ENCODE measurements at regions not wholly inside any gene's neighbourhood (a gene's known extent, or its start where the extent isn't known, plus 50 kb on each side); places are given as distances from the start of the nearest gene placed in this dataset.
"Not testable (repeated sequence)": the region's sequence is repeated elsewhere in the genome, so short reads cannot be mapped to it uniquely, and the experiment has no call there.

GRCh38 chr1:187616830-187617229, 788.1 kb downstream of the PLA2G4A start:
- H3K4me1 ChIP-seq (ENCODE audit: control insufficient read depth in 2 of 2, insufficient read depth in 2 of 2, low read length in 1 of 2); H3K9me3 ChIP-seq (ENCODE audit: control insufficient read depth in 2 of 2, insufficient read depth in 1 of 2, low read depth in 1 of 2, low read length in 1 of 2); H3K36me3 ChIP-seq (ENCODE audit: control insufficient read depth in 2 of 2, insufficient read depth in 2 of 2, low read length in 1 of 2); H3K4me3 ChIP-seq (ENCODE audit: low read depth in 1 of 2, low read length in 2 of 2); H3K27ac ChIP-seq (ENCODE audit: low read depth in 2 of 2, low read length in 1 of 2); H3K27me3 ChIP-seq (ENCODE audit: control insufficient read depth in 1 of 2, insufficient read depth in 2 of 2, low read length in 2 of 2): not testable (repeated sequence)
- 88 to 93% methylated on average over 20 to 21 of the region's 21 CpGs for whole genome bisulfite sequencing, 2 donors

GRCh38 chr1:187617776-187618175, 789.0 kb downstream of the PLA2G4A start:
- WGBS, 2 donors: 88 to 92% methylated on average over 3 of the region's 3 CpGs
- H3K27ac ChIP-seq (ENCODE audit: low read depth in 2 of 2, low read length in 1 of 2): no peak overlapping the region
- H3K36me3 ChIP-seq (ENCODE audit: control insufficient read depth in 2 of 2, insufficient read depth in 2 of 2, low read length in 1 of 2): no peaks in the 10 kb centered on the region
- H3K4me3 ChIP-seq (ENCODE audit: low read depth in 1 of 2, low read length in 2 of 2): no peak overlapping the region
- H3K9me3 ChIP-seq (ENCODE audit: control insufficient read depth in 2 of 2, insufficient read depth in 1 of 2, low read depth in 1 of 2, low read length in 1 of 2): peaks cover 0 to 7% of the 10 kb centered on the region in 2 donors
- no peaks in the 10 kb centered on the region for H3K27me3 ChIP-seq (ENCODE audit: control insufficient read depth in 1 of 2, insufficient read depth in 2 of 2, low read length in 2 of 2)
- no peaks in the 10 kb centered on the region for H3K4me1 ChIP-seq (ENCODE audit: control insufficient read depth in 2 of 2, insufficient read depth in 2 of 2, low read length in 1 of 2)

GRCh38 chr1:187619175-187619574, 790.4 kb downstream of the PLA2G4A start:
- no peak overlapping the region for H3K27ac ChIP-seq (ENCODE audit: low read depth in 2 of 2, low read length in 1 of 2)
- H3K9me3 ChIP-seq (ENCODE audit: control insufficient read depth in 2 of 2, insufficient read depth in 1 of 2, low read depth in 1 of 2, low read length in 1 of 2): peaks cover 0 to 7% of the 10 kb centered on the region in 2 donors
- no peaks in the 10 kb centered on the region for H3K27me3 ChIP-seq (ENCODE audit: control insufficient read depth in 1 of 2, insufficient read depth in 2 of 2, low read length in 2 of 2)
- no peak overlapping the region for H3K4me3 ChIP-seq (ENCODE audit: low read depth in 1 of 2, low read length in 2 of 2)
- H3K36me3 ChIP-seq (ENCODE audit: control insufficient read depth in 2 of 2, insufficient read depth in 2 of 2, low read length in 1 of 2): no peaks in the 10 kb centered on the region
- no peaks in the 10 kb centered on the region for H3K4me1 ChIP-seq (ENCODE audit: control insufficient read depth in 2 of 2, insufficient read depth in 2 of 2, low read length in 1 of 2)

DNA sequence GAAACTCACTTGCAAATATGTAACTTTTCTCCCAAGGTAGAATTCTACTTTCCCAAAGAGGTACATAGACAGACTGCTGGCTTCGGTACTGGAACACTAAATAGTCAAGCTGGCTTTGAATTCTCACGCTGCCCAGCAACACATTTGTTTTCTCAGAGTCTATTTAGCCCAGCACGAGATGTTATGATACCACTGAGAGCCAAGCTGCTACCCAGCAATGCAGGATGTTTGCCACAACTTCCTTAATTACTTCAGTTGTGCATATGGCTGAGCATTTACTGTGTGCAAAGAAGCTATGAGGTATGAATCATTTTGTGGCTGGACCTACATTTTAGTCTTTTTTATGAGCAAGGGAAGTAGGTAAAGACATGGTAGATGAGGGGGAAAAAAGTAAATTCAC, 793.2 kb downstream of the PLA2G4A start:
- Histone ChIP-seq H3K9me3 (ENCODE audit: control insufficient read depth in 2 of 2, insufficient read depth in 1 of 2, low read depth in 1 of 2, low read length in 1 of 2) (peaks cover 0 to under 1% of the 10 kb centered on the region in 2 donors), H3K4me1 (ENCODE audit: control insufficient read depth in 2 of 2, insufficient read depth in 2 of 2, low read length in 1 of 2) (no peaks in the 10 kb centered on the region), H3K4me3 (ENCODE audit: low read depth in 1 of 2, low read length in 2 of 2) (no peak overlapping the region), H3K27me3 (ENCODE audit: control insufficient read depth in 1 of 2, insufficient read depth in 2 of 2, low read length in 2 of 2) (no peaks in the 10 kb centered on the region), H3K27ac (ENCODE audit: low read depth in 2 of 2, low read length in 1 of 2) (no peak overlapping the region), H3K36me3 (ENCODE audit: control insufficient read depth in 2 of 2, insufficient read depth in 2 of 2, low read length in 1 of 2) (no peaks in the 10 kb centered on the region)
- WGBS, 2 donors: 62 to 80% methylated on average over 3 of the region's 3 CpGs

- no peaks in the 10 kb centered on the region for H3K9me3 ChIP-seq (ENCODE audit: control insufficient read depth in 2 of 2, insufficient read depth in 1 of 2, low read depth in 1 of 2, low read length in 1 of 2)
- 14 to 51% methylated on average over 1 of the region's 1 CpG for WGBS, 2 donors
- no peak overlapping the region for H3K4me3 ChIP-seq (ENCODE audit: low read depth in 1 of 2, low read length in 2 of 2)
- no peak overlapping the region for H3K27ac ChIP-seq (ENCODE audit: low read depth in 2 of 2, low read length in 1 of 2)
- H3K36me3 ChIP-seq (ENCODE audit: control insufficient read depth in 2 of 2, insufficient read depth in 2 of 2, low read length in 1 of 2): no peaks in the 10 kb centered on the region
- no peaks in the 10 kb centered on the region for H3K27me3 ChIP-seq (ENCODE audit: control insufficient read depth in 1 of 2, insufficient read depth in 2 of 2, low read length in 2 of 2)
- H3K4me1 ChIP-seq (ENCODE audit: control insufficient read depth in 2 of 2, insufficient read depth in 2 of 2, low read length in 1 of 2): no peaks in the 10 kb centered on the region
Observed at GRCh38 chr1:187622545-187622944, 793.8 kb downstream of the PLA2G4A start.

- Histone ChIP-seq H3K27ac (ENCODE audit: low read depth in 2 of 2, low read length in 1 of 2) (no peak overlapping the region), H3K36me3 (ENCODE audit: control insufficient read depth in 2 of 2, insufficient read depth in 2 of 2, low read length in 1 of 2) (no peaks in the 10 kb centered on the region), H3K4me1 (ENCODE audit: control insufficient read depth in 2 of 2, insufficient read depth in 2 of 2, low read length in 1 of 2) (no peaks in the 10 kb centered on the region), H3K4me3 (ENCODE audit: low read depth in 1 of 2, low read length in 2 of 2) (no peak overlapping the region), H3K9me3 (ENCODE audit: control insufficient read depth in 2 of 2, insufficient read depth in 1 of 2, low read depth in 1 of 2, low read length in 1 of 2) (no peaks in the 10 kb centered on the region), H3K27me3 (ENCODE audit: control insufficient read depth in 1 of 2, insufficient read depth in 2 of 2, low read length in 2 of 2) (no peaks in the 10 kb centered on the region)
- WGBS, 2 donors: 64 to 76% methylated on average over 2 of the region's 2 CpGs
Observed at GRCh38 chr1:187624812-187625545, 796.2 kb downstream of the PLA2G4A start.

GRCh38 chr1:187626056-187626455, 797.3 kb downstream of the PLA2G4A start:
- Histone ChIP-seq H3K4me1 (ENCODE audit: control insufficient read depth in 2 of 2, insufficient read depth in 2 of 2, low read length in 1 of 2) (no peaks in the 10 kb centered on the region), H3K27me3 (ENCODE audit: control insufficient read depth in 1 of 2, insufficient read depth in 2 of 2, low read length in 2 of 2) (no peaks in the 10 kb centered on the region), H3K36me3 (ENCODE audit: control insufficient read depth in 2 of 2, insufficient read depth in 2 of 2, low read length in 1 of 2) (no peaks in the 10 kb centered on the region), H3K4me3 (ENCODE audit: low read depth in 1 of 2, low read length in 2 of 2) (no peak overlapping the region), H3K9me3 (ENCODE audit: control insufficient read depth in 2 of 2, insufficient read depth in 1 of 2, low read depth in 1 of 2, low read length in 1 of 2) (no peaks in the 10 kb centered on the region), H3K27ac (ENCODE audit: low read depth in 2 of 2, low read length in 1 of 2) (no peak overlapping the region)
- WGBS, 2 donors: 30 to 35% methylated on average over 5 of the region's 5 CpGs

- Histone ChIP-seq H3K9me3 (ENCODE audit: control insufficient read depth in 2 of 2, insufficient read depth in 1 of 2, low read depth in 1 of 2, low read length in 1 of 2) (peaks cover 1 to 4% of the 10 kb centered on the region in 2 donors), H3K4me3 (ENCODE audit: low read depth in 1 of 2, low read length in 2 of 2) (no peak overlapping the region), H3K36me3 (ENCODE audit: control insufficient read depth in 2 of 2, insufficient read depth in 2 of 2, low read length in 1 of 2) (no peaks in the 10 kb centered on the region), H3K27me3 (ENCODE audit: control insufficient read depth in 1 of 2, insufficient read depth in 2 of 2, low read length in 2 of 2) (no peaks in the 10 kb centered on the region), H3K4me1 (ENCODE audit: control insufficient read depth in 2 of 2, insufficient read depth in 2 of 2, low read length in 1 of 2) (no peaks in the 10 kb centered on the region), H3K27ac (ENCODE audit: low read depth in 2 of 2, low read length in 1 of 2) (no peak overlapping the region)
- whole genome bisulfite sequencing, 2 donors: 91 to 94% methylated on average over 2 of the region's 2 CpGs
Observed at GRCh38 chr1:187627516-187627915, 798.8 kb downstream of the PLA2G4A start.

DNA sequence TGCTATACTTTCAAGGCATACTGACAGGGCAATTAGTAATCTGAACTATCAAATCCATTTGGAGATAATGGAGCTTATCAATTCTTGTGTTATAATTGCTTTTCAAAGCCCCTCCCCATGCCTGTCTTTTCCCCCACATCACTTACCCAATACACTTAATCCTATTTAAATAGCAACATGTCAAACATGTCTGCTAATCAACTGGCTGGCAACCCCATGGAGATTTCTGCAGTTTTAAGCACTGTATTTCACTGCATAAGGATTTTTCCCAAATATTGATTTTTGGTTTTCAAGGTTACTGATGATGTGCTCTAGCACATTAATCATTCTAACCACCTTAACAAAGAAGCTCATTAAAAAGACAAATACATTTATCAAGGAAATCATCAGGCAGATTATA, 800.3 kb downstream of the PLA2G4A start:
- Histone ChIP-seq H3K27me3 (ENCODE audit: control insufficient read depth in 1 of 2, insufficient read depth in 2 of 2, low read length in 2 of 2) (no peaks in the 10 kb centered on the region), H3K9me3 (ENCODE audit: control insufficient read depth in 2 of 2, insufficient read depth in 1 of 2, low read depth in 1 of 2, low read length in 1 of 2) (peaks cover 1 to 4% of the 10 kb centered on the region in 2 donors), H3K4me3 (ENCODE audit: low read depth in 1 of 2, low read length in 2 of 2) (no peak overlapping the region), H3K27ac (ENCODE audit: low read depth in 2 of 2, low read length in 1 of 2) (no peak overlapping the region), H3K36me3 (ENCODE audit: control insufficient read depth in 2 of 2, insufficient read depth in 2 of 2, low read length in 1 of 2) (no peaks in the 10 kb centered on the region), H3K4me1 (ENCODE audit: control insufficient read depth in 2 of 2, insufficient read depth in 2 of 2, low read length in 1 of 2) (no peaks in the 10 kb centered on the region)

- Histone ChIP-seq H3K27ac (ENCODE audit: low read depth in 2 of 2, low read length in 1 of 2) (no peak overlapping the region), H3K36me3 (ENCODE audit: control insufficient read depth in 2 of 2, insufficient read depth in 2 of 2, low read length in 1 of 2) (no peaks in the 10 kb centered on the region), H3K4me3 (ENCODE audit: low read depth in 1 of 2, low read length in 2 of 2) (no peak overlapping the region), H3K9me3 (ENCODE audit: control insufficient read depth in 2 of 2, insufficient read depth in 1 of 2, low read depth in 1 of 2, low read length in 1 of 2) (peaks cover 1 to 4% of the 10 kb centered on the region in 2 donors), H3K4me1 (ENCODE audit: control insufficient read depth in 2 of 2, insufficient read depth in 2 of 2, low read length in 1 of 2) (no peaks in the 10 kb centered on the region), H3K27me3 (ENCODE audit: control insufficient read depth in 1 of 2, insufficient read depth in 2 of 2, low read length in 2 of 2) (no peaks in the 10 kb centered on the region)
- WGBS, 2 donors: 88 to 91% methylated on average over 13 of the region's 13 CpGs
Observed at GRCh38 chr1:187630653-187631380, 802.1 kb downstream of the PLA2G4A start.
